ENCODE measurements at regions not wholly inside any gene's neighbourhood (a gene's known extent, or its start where the extent isn't known, plus 50 kb on each side); places are given as distances from the start of the nearest gene placed in this dataset.
A peak's percentile ranks its signal among the peaks of the same experiment; 100 is the strongest.

GRCh38 chr20:40892642-40893041 lies 136.0 kb upstream of the TOP1 start:
- TF ChIP-seq POLR2A (IDR thresholded peaks at IDR 0.05) (no peak), CTCF (IDR thresholded peaks at IDR 0.05) (no peak)
- intact Hi-C loops (cut with DNase I): no loop called here
- WGBS, 4 donors: 73 to 80% (median 78%) methylated on average over 2 of the region's 2 CpGs

GRCh38 chr20:40893610-40894236 lies 134.9 kb upstream of the TOP1 start:
- DNase-seq: no peak
- Histone ChIP-seq H3K4me1 (peaks cover 0 to 14% (median 0%) of the 10 kb centered on the region in 12 donors), H3K4me3 (no peak overlapping the region), H3K36me3 (no peaks in the 10 kb centered on the region), H3K9me3 (no peaks in the 10 kb centered on the region), H3K27ac (no peak overlapping the region), H3K27me3 (peaks cover 0 to 7% (median 0%) of the 10 kb centered on the region in 9 donors)
- ATAC-seq: peak in 3 of 4 donors; percentile 18 to 53 (median 37)
- intact Hi-C loops (cut with DNase I): loop anchor here in 1 of 10 donors (2.0 kb wide), 1 partner anchor 29 kb away; no protein-coding TSS in a partner anchor
- WGBS, 4 donors: 63 to 78% (median 73%) methylated on average over 1 of the region's 1 CpG
- TF ChIP-seq POLR2A (IDR thresholded peaks at IDR 0.05): no peak
- no peak for TF ChIP-seq CTCF (IDR thresholded peaks at IDR 0.05)

More at GRCh38 chr20:40892642-40893041, 136.0 kb upstream of the TOP1 start:
- no peak for DNase-seq
- no peak overlapping the region for H3K4me3 ChIP-seq
- ATAC-seq: peak in 2 of 4 donors; percentile 22 to 33
- no peak overlapping the region for H3K27ac ChIP-seq
- no peaks in the 10 kb centered on the region for H3K36me3 ChIP-seq
- H3K4me1 ChIP-seq: peaks cover 0 to 14% (median 0%) of the 10 kb centered on the region in 12 donors
- H3K27me3 ChIP-seq: peaks cover 0 to 7% (median 0%) of the 10 kb centered on the region in 9 donors
- H3K9me3 ChIP-seq: no peaks in the 10 kb centered on the region

GRCh38 chr20:40894237-40894630 lies 134.4 kb upstream of the TOP1 start:
- DNase-seq (no peak), ATAC-seq (no peak)
- Histone ChIP-seq H3K36me3 (no peaks in the 10 kb centered on the region), H3K4me3 (no peak overlapping the region), H3K9me3 (no peaks in the 10 kb centered on the region), H3K27me3 (peaks cover 0 to 7% (median 0%) of the 10 kb centered on the region in 9 donors), H3K27ac (no peak overlapping the region), H3K4me1 (peaks cover 0 to 14% (median 0%) of the 10 kb centered on the region in 12 donors)
- intact Hi-C loops (cut with DNase I): loop anchor here in 1 of 10 donors (2.0 kb wide), 1 partner anchor 29 kb away; no protein-coding TSS in a partner anchor
- 39 to 100% (median 66%) methylated on average over 1 of the region's 1 CpG for WGBS, 4 donors
- no peak for TF ChIP-seq POLR2A (IDR thresholded peaks at IDR 0.05)
- no peak for TF ChIP-seq CTCF (IDR thresholded peaks at IDR 0.05)

GRCh38 chr20:40895182-40895581 lies 133.4 kb upstream of the TOP1 start:
- 64 to 100% (median 78%) methylated on average over 1 to 3 of the region's 3 CpGs for WGBS, 4 donors
- Histone ChIP-seq H3K4me1 (peaks cover 0 to 14% (median 0%) of the 10 kb centered on the region in 12 donors), H3K27me3 (peaks cover 0 to 11% (median 0%) of the 10 kb centered on the region in 9 donors), H3K27ac (no peak overlapping the region), H3K36me3 (no peaks in the 10 kb centered on the region), H3K4me3 (no peak overlapping the region), H3K9me3 (no peaks in the 10 kb centered on the region)
- ATAC-seq (no peak), DNase-seq (no peak)
- intact Hi-C loops (cut with DNase I): loop anchor here in 1 of 10 donors (2.0 kb wide), 1 partner anchor 28 kb away; no protein-coding TSS in a partner anchor
- no peak for TF ChIP-seq CTCF (IDR thresholded peaks at IDR 0.05)
- TF ChIP-seq POLR2A (IDR thresholded peaks at IDR 0.05): no peak
